Endothelial cell of umbilical vein (primary cell): ENCODE measurements at regions not wholly inside any gene's neighbourhood (a gene's known extent, or its start where the extent isn't known, plus 50 kb on each side); places are given as distances from the start of the nearest gene placed in this dataset.

Experiments
- BruUV-seq: library from RNA; stranded (reverse); fragments of 400-500 nt; replicated peaks from 2 replicates; lab custom pipeline; 2021; lab: Mats Ljungman, UMichigan
- CTCF ChIA-PET: fragments of 300-600, 350-600 bp; sonication (Branson Sonifier 250); formaldehyde crosslinking; loops from one replicate; lab custom pipeline; 2021; ENCODE audit warnings: antibody characterized with exemption, inconsistent platforms; lab: Charles Lee
- POLR2A ChIA-PET: fragments of 300-600, 350-600 bp; sonication (Branson Sonifier 250); formaldehyde crosslinking; loops from one replicate; lab custom pipeline; 2021; ENCODE audit warnings: antibody characterized with exemption, inconsistent platforms; lab: Charles Lee
- DNase-seq: peaks from one replicate; pipeline ENCODE4 v3.0.0-alpha.2; 2011; ENCODE audit warnings: low read depth, low spot score
- FAIRE-seq: peaks from 2 replicates; lab custom pipeline; 2011; peaks lifted over from hg19 to GRCh38; lab: Jason Lieb, UNC
- H2AFZ ChIP-seq: 2 replicates; pipeline ENCODE4 v1.6.0; 2012; ENCODE audit warnings: low read depth, low read length, control low read depth, inconsistent platforms
- H3K27ac ChIP-seq: 2 replicates; pipeline ENCODE4 v1.5.1; 2011; ENCODE audit warnings: low read depth, mild to moderate bottlenecking, control low read depth, low read length, moderate library complexity; ENCODE audit not compliant: insufficient read depth
- H3K27me3 ChIP-seq, 2 experiments: 2 replicates each; pipeline versions ENCODE4 v1.6.0 to v1.6.1; 2011; ENCODE audit warnings: low read length in 2 of 2, mixed read lengths in 1 of 2; ENCODE audit not compliant: control insufficient read depth in 2 of 2, insufficient read depth in 2 of 2
- H3K36me3 ChIP-seq, 2 experiments: 2 replicates in 1 of 2; 3 replicates in 1 of 2; pipeline ENCODE4 v1.5.1; 2011; ENCODE audit warnings: low read length in 2 of 2, mild to moderate bottlenecking in 1 of 2, moderate library complexity in 1 of 2; ENCODE audit not compliant: control insufficient read depth in 2 of 2, insufficient read depth in 2 of 2; ENCODE audit errors: extremely low read depth in 1 of 2
- H3K4me1 ChIP-seq: 3 replicates; pipeline ENCODE4 v1.5.1; 2011; ENCODE audit warnings: mild to moderate bottlenecking, low read length; ENCODE audit not compliant: control insufficient read depth, insufficient read depth; ENCODE audit errors: extremely low read depth
- H3K4me2 ChIP-seq: 2 replicates; pipeline ENCODE4 v1.6.1; 2011; ENCODE audit warnings: low read length, control low read depth, mixed read lengths; ENCODE audit not compliant: insufficient read depth
- H3K4me3 ChIP-seq, 3 experiments: fragments of 200-600 bp in 1 of 3; sonication (generic), shearing (Covaris generic) in 1 of 3; replicated peaks in 1 of 3; 2 replicates each; pipeline ENCODE4 v1.5.1; 2011 to 2016; ENCODE audit warnings: control low read depth in 3 of 3, low read length in 3 of 3, mild to moderate bottlenecking in 2 of 3, inconsistent platforms in 1 of 3, low read depth in 1 of 3, moderate library complexity in 1 of 3; ENCODE audit not compliant: insufficient read depth in 1 of 3
- H3K79me2 ChIP-seq: 2 replicates; pipeline ENCODE4 v1.6.0; 2012; ENCODE audit warnings: low read length, inconsistent platforms; ENCODE audit not compliant: control insufficient read depth, insufficient read depth
- H3K9ac ChIP-seq: replicated peaks from 2 replicates; pipeline ENCODE3; 2011; ENCODE audit warnings: low read length, control low read depth; ENCODE audit not compliant: insufficient read depth; ENCODE audit errors: extremely low read depth
- H3K9me1 ChIP-seq: replicated peaks from 3 replicates; pipeline ENCODE4 v1.6.0; 2011; ENCODE audit warnings: mild to moderate bottlenecking, low read length; ENCODE audit not compliant: control insufficient read depth, insufficient read depth; ENCODE audit errors: extremely low read depth
- H3K9me3 ChIP-seq: replicated peaks from 2 replicates; pipeline ENCODE4 v1.5.1; 2012; ENCODE audit warnings: low read length, inconsistent platforms; ENCODE audit not compliant: control insufficient read depth, insufficient read depth
- H4K20me1 ChIP-seq: replicated peaks from 2 replicates; pipeline ENCODE3; 2011; ENCODE audit warnings: mild to moderate bottlenecking, low read length; ENCODE audit not compliant: control insufficient read depth, insufficient read depth; ENCODE audit errors: extremely low read depth
- CTCF ChIP-seq, 2 donors: IDR thresholded peaks; 1 replicate in 1 of 2; 2 replicates in 1 of 2; pipeline ENCODE4 v1.5.1; 2011; ENCODE audit warnings: low read length in 2 of 2, mild to moderate bottlenecking in 2 of 2, moderate library complexity in 2 of 2, control low read depth in 1 of 2, inconsistent platforms in 1 of 2, low read depth in 1 of 2; ENCODE audit not compliant: insufficient read depth in 1 of 2; ENCODE audit errors: extremely low read depth in 1 of 2
- EZH2 ChIP-seq: IDR thresholded peaks from 2 replicates; pipeline ENCODE4 v1.6.1; 2012; ENCODE audit warnings: borderline replicate concordance, low read depth, mild to moderate bottlenecking, moderate library complexity, low read length, inconsistent platforms; ENCODE audit not compliant: severe bottlenecking
- FOS ChIP-seq: IDR thresholded peaks from 2 replicates; pipeline ENCODE4 v1.6.1; 2011; ENCODE audit warnings: mild to moderate bottlenecking, low read length, moderate library complexity, borderline replicate concordance; ENCODE audit not compliant: insufficient read depth
- GATA2 ChIP-seq: IDR thresholded peaks from 2 replicates; pipeline ENCODE4 v1.7.0; 2011; ENCODE audit warnings: low read depth, mild to moderate bottlenecking, moderate library complexity, mixed read lengths, low read length; ENCODE audit not compliant: insufficient read length, insufficient read depth
- JUN ChIP-seq: IDR thresholded peaks from 2 replicates; pipeline ENCODE4 v1.6.1; 2011; ENCODE audit warnings: borderline replicate concordance, low read depth; ENCODE audit not compliant: insufficient read length, insufficient read depth
- MYC ChIP-seq: IDR thresholded peaks from one replicate; pipeline ENCODE4 v1.6.1; 2011; ENCODE audit warnings: mild to moderate bottlenecking, low read depth, low read length
- POLR2A ChIP-seq: IDR thresholded peaks from 2 replicates; pipeline ENCODE4 v1.6.1; 2012; ENCODE audit warnings: low read depth, mild to moderate bottlenecking, control low read depth, low read length
- POLR2AphosphoS5 ChIP-seq: IDR thresholded peaks from 2 replicates; pipeline ENCODE4 v1.6.1; 2012; ENCODE audit warnings: low read depth, mild to moderate bottlenecking, control low read depth, low read length, moderate library complexity; ENCODE audit not compliant: insufficient read depth
- dilution Hi-C: fragments of 300-500 bp; cut with MboI; formaldehyde crosslinking; loops from one replicate; pipeline ENCODE4 v1.15.0; 2019; ENCODE audit warnings: low sequenced_read_pairs; ENCODE audit not compliant: extremely low pct_ligation_motif_present
- intact Hi-C: fragments of 100-400 bp; cut with micrococcal nuclease; formaldehyde crosslinking; loops from one replicate; pipeline ENCODE4 v1.10.0; 2022
- TF ChIP-seq, protein P1 (sequence below): IDR thresholded peaks from 2 replicates; pipeline ENCODE4 v1.6.1; 2011; ENCODE audit not compliant: insufficient read depth, insufficient read length

DNA sequence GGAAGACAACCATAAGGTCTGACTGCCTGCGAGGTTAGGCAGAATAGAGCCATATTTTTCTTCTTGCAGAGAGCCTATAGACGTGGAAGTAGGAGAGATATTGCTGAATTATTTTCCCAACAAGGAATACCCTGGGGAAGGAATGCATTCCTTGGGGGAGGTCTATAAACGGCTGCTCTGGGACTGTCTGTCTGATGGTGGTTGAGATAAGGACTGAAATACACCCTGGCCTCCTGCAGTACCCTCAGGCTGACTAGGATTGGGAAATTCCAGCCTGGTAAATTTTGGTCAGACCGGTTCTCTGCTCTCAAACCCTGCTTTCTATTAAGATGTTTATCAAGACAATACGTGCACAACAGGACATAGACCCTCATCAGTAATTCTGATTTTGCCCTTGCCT lies 617.5 kb upstream of the GRIN3A start:
- no peak for FAIRE-seq
- CTCF ChIA-PET: no interaction called here

More for the DNA sequence above, 617.5 kb upstream of the GRIN3A start:
- no peaks in the 10 kb centered on the region for H3K79me2 ChIP-seq
- H3K36me3 ChIP-seq: no peaks in the 10 kb centered on the region
- no peaks in the 10 kb centered on the region for H4K20me1 ChIP-seq
- H3K9ac ChIP-seq: no peak overlapping the region
- no peak overlapping the region for H2AFZ ChIP-seq
- dilution Hi-C loops: no loop called here
- no peaks in the 10 kb centered on the region for H3K4me1 ChIP-seq
- TF ChIP-seq EZH2 (no peak), JUN (no peak), CTCF (IDR thresholded peaks at IDR 0.05; ENCODE audit: extremely low read depth in 1 of 2, insufficient read depth in 1 of 2, low read depth in 1 of 2, low read length in 2 of 2) (no peak), POLR2AphosphoS5 (no peak), POLR2A (no peak), FOS (no peak), GATA2 (no peak), MYC (no peak)
- TF ChIP-seq, protein P1, sequence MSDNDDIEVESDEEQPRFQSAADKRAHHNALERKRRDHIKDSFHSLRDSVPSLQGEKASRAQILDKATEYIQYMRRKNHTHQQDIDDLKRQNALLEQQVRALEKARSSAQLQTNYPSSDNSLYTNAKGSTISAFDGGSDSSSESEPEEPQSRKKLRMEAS: no peak
- no peaks in the 10 kb centered on the region for H3K9me1 ChIP-seq
- intact Hi-C loops: no loop called here
- no peak for DNase-seq
- H3K27ac ChIP-seq: no peak overlapping the region
- no peaks in the 10 kb centered on the region for H3K9me3 ChIP-seq
- no peaks in the 10 kb centered on the region for H3K27me3 ChIP-seq
- BruUV-seq: no TSS peak
- POLR2A ChIA-PET: no interaction called here
- H3K4me3 ChIP-seq: no peak overlapping the region
- no peak overlapping the region for H3K4me2 ChIP-seq
